NCI-H1930 (cell line): ENCODE measurements at regions not wholly inside any gene's neighbourhood (a gene's known extent, or its start where the extent isn't known, plus 50 kb on each side); places are given as distances from the start of the nearest gene placed in this dataset.

ENCODE experiments used
- DNase-seq, 2 experiments: peaks; one replicate each; lab custom pipeline; 2025; lab: John Stamatoyannopoulos, UW

DNA sequence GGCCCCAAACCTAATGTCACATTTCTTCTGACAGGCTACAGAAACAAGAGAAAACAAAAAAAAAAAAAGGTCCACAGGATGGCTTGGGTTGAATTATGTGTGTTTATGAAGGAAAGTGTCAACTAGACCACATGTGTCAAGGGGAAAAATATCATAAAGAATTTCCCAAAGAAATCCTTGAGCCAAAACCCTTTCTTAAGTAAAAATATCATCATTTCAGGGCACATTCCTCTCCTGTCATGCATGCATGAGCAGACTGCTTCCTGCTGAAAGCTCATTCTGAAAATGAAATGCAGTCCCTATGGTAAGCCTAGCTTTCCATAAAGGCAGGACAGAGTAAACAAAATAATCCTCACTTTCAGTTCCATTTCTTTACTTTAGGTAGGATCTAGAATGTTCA lies 85.7 kb upstream of the RBBP8 start:
- no peak for DNase-seq

- DNase-seq, result no peak
Observed at GRCh38 chr18:22847867-22848451, 85.2 kb upstream of the RBBP8 start.

GRCh38 chr18:22848615-22849014 lies 84.5 kb upstream of the RBBP8 start:
- no peak for DNase-seq

DNA sequence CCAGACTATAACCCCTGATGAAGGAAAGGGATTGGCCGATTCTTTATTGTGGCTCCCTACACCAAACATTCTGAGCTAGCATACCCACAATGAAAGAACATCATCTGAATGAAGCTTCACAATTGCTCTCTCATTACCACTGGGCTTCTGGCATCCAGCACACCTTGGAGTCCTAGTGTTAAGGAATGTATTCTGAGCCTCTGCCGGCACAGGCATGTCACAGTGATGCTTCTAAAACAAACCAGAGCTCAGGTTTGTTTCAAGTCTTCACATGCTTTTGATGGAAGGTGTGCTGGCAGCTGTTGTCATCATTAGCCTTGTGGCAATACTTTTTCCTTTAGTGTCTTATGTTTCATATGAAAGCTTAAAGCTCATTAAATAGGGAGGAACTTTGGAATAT lies 76.3 kb upstream of the RBBP8 start:
- DNase-seq, result no peak

DNA sequence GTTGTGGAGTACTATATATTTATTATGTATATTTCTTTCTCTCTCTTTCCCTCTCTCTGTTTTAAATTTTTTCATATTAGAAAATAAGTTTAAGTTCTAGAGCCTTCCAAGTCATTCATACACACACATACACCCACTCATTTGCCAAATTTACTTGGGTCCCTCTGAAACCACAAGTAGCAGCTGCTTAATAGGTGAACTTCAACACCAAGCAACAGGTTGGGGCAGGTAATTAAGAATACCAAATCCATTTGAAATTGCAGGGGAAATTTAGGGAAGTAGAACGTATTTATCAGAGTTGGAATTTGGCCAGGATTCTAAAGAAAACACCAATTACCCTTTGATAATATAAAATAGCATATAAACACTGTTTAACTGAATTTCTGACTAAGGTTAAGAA lies 75.0 kb upstream of the RBBP8 start:
- no peak for DNase-seq

DNA sequence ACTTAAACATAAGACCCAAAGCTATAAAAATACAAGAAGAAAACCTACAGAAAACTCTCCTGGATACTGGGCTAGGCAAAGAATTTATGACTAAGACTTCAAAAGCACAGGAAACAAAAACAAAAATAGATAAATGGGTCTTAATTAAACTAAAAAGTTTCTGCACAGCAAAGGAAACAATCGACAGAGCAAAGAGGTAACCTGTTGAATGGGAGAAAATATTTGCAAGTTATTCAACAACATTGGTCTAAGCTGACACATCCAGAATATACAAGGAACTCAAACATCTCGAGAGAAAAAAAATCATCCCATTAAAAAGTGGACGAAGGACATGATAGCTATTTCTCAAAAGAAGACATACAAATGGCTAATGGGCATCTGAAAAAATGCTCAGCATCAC lies 72.3 kb upstream of the RBBP8 start:
- DNase-seq, result no peak

DNA sequence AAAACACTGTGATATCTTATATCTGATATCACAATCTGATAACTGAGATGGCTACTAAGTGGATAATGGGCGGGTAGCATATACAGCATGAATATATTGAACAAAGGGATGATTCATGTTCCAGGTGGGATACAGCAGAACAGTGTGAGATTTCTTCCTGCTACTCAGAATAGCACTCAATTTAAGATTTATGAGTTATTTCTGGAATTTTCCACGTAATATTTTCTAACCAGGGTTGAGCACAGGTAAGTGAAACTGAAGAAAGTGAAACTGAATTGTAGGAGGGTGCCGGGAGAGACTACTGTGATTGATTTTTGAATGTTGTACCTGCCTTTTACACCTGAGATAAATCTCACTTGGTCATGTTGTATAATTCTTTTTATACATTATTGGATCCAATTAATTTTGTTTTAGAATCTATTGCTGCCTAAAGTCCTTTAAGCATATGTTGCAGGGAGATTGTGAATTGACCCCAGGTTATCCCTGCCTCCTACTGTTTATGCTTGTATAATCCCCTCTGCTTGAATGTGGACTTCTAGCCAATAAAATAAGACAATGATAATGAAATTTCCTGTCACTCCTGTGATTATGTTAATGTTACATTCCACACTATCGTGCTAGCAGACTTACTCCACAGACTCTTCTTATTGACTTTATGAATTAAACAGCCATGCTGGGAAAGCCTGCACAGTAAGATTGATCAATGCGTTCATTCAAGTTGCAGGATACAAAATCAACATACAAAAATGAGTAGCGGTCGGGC lies 67.6 kb upstream of the RBBP8 start:
- DNase-seq, result no peak

- DNase-seq, result no peak
Observed at GRCh38 chr18:22868831-22869230, 64.3 kb upstream of the RBBP8 start.

- no peak for DNase-seq
Observed at GRCh38 chr18:22871809-22872525, 61.2 kb upstream of the RBBP8 start.

DNA sequence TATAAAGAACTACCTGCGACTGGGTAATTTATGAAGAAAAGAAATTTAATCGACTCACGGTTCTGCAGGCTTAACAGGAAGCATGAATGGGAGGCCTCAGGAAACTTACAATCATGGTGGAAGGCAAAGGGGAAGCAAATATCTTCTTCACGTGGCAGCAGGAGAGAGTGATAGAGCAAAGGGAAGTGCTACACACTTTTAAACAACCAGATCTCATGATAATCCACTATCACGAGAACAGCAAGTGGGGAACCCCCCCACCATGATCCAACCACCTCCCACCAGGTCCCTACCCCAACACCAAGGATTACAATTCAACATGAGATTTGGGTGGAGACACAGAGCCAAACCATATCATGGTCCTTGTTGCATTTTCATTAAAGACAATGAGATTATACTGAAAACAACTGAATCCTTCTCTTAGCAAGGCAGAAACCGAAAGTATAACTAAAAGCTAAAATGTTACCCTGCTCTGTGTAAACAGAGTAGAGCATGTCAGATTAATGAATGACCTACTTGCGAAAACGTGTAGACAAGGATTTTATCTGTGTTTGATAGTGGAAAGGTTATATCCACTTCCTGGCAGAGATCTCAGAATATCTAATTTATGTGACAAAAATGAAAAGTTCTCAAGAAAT lies 60.1 kb upstream of the RBBP8 start:
- no peak for DNase-seq

- no peak for DNase-seq
Observed at GRCh38 chr18:22879293-22879692, 53.8 kb upstream of the RBBP8 start.

- no peak for DNase-seq
Observed at GRCh38 chr18:22882084-22882483, 51.0 kb upstream of the RBBP8 start.

GRCh38 chr18:22883179-22883578 lies 49.9 kb upstream of the RBBP8 start:
- DNase-seq, result no peak
